Lung microvascular endothelial cell (primary cell): ENCODE measurements at regions not wholly inside any gene's neighbourhood (a gene's known extent, or its start where the extent isn't known, plus 50 kb on each side); places are given as distances from the start of the nearest gene placed in this dataset.

Experiments
- DNase-seq, 2 donors: peaks; one replicate each; pipeline versions ENCODE4 v3.0.0 to v3.0.0-alpha.2; 2010; ENCODE audit warnings: low read depth in 2 of 2

DNA sequence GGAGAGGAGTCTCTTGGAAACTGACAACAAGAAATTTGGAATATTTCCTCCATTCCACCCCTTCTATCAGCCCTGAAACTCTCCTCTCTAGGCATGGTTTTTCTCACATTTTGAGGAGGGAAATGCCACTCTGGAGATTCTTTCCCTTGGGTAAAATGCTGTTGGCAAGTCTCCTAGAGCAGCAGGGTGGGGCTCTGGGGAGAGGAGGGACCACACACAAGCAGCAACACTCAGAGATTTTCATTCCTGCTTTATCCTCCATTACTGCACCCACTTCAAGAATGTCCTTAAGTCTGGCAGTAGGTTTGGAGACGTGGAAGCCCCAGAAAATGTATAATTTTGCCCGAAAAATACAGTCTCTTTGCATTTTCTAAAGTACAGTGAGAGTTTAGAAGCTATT, 130.8 kb upstream of the FLRT2 start:
- no peak for DNase-seq

DNA sequence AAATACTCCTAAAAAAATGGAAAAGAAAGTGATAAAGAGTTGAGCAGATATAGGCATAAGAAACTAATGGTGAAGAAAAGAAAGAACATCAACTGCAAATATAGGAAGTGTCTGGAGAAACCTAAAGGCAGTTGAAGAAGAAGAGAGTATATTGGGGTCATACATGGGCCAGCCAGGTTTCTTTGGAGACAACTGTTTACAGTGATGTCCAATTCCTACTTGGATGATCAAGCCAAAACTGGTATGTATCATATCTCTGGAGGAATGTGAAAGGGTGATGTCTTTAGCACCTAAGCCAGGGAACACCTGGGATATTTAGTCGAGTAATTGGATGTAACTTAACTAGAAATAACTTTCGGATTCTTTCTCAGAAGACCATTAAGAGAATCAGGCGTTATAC, 129.3 kb upstream of the FLRT2 start:
- no peak for DNase-seq

- DNase-seq, result peak in 1 of 2 donors; percentile 63
Observed at GRCh38 chr14:85401384-85401783, 128.6 kb upstream of the FLRT2 start.

- DNase-seq, result peak; percentile 37 to 89
Observed at GRCh38 chr14:85402569-85403162, 127.3 kb upstream of the FLRT2 start.

DNA sequence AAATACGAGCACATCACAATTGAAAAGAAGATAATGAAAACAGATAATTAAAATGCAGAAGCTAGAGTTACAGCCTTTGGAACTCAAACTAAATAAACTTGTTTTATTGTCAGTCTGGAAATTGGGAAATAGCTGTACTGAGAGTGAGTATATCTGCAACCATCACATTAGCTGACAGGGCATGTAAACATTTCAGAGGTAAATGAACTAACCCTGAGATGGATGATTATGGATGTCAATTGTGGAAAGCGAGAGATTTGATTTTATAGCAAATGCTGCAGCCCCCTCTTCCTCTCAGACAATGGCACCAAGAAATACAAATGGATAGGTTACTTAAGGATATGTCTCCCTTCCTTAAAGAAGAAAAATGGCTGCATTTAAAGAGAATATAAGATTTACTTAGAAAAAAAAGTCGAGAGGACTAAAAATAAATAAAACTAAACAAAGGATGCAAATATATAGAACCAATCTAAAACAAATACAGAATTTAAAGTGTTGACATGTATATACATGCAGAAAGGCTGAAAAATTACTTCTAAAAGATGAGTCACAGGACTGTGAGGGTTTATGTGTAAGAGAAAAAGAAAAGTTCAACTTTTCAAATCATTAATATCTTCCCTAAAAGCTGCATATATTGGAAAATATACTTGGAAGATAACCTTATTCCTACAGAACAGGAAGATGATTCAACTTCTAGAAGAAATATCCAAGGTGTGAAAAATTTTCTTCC, 120.3 kb upstream of the FLRT2 start:
- no peak for DNase-seq

GRCh38 chr14:85412756-85413155, 117.2 kb upstream of the FLRT2 start:
- no peak for DNase-seq

- peak in 1 of 2 donors; percentile 60 for DNase-seq
Observed at GRCh38 chr14:85413836-85414526, 116.0 kb upstream of the FLRT2 start.

DNA sequence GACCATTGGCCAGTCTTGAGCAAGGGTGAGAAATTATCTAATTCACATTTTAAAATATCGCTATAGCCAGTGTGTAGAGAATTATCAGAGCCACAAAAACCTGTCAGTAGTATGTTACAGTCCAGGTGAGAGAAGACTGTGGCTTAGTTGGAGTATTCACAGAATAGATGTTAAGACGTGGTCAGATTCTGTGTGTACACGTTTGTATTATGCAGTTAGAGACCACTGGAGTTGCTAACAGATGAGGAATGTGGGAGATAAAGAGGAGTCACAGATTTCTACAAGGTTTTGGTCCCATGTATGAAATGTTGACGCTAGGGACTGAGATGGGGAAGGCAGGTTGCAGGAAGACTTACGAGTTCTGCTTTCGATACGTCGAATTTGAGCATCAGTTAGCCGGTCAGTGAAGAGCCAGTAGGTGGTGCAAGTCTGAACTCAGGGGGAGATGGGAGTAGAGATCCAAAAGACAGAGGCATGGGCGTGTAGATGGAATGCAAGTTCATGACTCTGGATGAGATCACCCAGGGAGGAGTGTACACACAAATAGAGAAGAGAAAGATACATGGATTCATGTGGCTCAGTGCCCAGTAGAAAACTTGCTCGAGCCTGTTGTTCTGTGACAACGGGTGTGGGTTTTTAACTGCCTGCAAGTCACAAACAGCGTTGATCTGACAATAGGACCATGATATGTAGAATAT, 114.8 kb upstream of the FLRT2 start:
- DNase-seq, result peak; percentile 88 to 97

- peak; percentile 82 to 95 for DNase-seq
Observed at GRCh38 chr14:85416771-85417170, 113.2 kb upstream of the FLRT2 start.

DNA sequence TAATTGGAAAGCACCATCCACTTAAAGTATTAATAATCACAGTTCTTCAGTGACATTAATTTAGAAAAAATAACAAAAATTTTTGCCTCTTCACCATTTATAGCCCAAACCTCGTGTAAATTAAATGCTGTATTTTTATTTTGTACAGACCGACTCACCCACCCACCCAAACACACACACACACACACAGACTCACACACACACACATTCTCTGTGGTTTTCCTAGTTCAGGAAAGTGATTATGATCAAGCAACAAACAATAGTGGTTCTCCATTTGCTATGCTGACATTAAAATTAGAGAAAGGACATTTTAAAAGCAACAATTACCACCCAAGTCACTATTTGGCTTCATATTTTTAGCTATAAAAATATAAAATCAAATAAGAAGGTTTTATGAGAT, 112.5 kb upstream of the FLRT2 start:
- peak; percentile 40 to 52 for DNase-seq

- DNase-seq, result peak in 1 of 2 donors; percentile 9
Observed at GRCh38 chr14:85418721-85419120, 111.2 kb upstream of the FLRT2 start.

DNA sequence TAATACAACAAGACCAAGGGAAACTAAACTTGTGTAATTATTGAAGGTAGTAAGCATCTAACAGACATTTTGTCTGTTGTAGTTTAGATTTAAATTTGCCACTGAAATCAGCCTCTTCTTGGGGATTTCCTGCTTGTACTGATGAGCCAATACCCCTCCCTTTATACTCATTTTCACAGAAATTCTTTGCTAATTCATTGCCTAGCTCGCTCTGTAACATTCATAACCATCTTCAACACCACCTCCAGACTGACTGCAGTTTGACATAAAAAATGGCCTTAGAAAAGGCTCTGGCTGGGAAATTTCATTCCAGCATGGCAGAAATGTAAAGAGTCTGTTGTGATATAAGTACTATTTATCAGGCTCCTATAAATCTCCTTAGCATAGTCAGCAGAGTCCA, 109.7 kb upstream of the FLRT2 start:
- DNase-seq, result no peak

GRCh38 chr14:85420707-85421106, 109.2 kb upstream of the FLRT2 start:
- no peak for DNase-seq

- peak in 1 of 2 donors; percentile 10 for DNase-seq
Observed at GRCh38 chr14:85421186-85421877, 108.6 kb upstream of the FLRT2 start.

DNA sequence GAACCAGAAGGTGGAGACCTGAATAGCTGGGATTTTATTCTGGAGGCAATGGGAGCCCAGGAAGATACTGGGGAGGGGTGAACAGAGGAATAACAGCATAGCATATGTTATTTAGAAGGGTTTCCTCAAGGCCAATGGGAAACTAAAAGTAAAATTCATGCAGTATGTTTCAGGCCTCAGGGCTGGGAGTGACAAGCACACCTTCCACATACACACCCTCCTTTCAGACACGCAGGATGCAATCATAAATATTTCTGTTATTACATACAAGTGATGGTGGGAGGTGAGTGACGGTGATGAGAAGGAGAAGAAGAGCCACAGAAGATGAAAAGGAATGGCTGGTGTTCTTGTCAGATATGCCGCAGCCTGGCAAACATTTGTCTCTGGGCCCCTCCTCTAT, 106.1 kb upstream of the FLRT2 start:
- DNase-seq, result no peak

DNA sequence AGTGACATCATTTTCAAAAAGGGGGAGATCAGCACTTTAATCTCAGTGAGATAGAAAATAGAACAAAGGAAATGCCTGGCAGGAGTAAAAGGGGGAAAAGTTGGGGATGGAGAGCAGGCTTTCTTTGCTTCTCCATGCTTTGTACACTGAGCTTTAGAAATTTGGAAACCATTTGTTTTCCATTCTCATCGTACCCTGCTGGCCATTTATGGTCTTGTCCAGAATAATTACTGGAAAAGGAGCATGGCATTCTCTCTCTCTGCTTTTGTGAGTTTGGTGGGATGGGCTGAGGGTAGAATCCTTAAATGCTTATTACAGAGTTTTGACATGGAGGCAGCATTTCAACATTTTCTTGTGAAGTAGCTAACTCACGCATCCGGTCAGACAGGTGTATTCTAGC, 104.4 kb upstream of the FLRT2 start:
- DNase-seq, result peak in 1 of 2 donors; percentile 39

GRCh38 chr14:85426068-85426935, 103.6 kb upstream of the FLRT2 start:
- no peak for DNase-seq

DNA sequence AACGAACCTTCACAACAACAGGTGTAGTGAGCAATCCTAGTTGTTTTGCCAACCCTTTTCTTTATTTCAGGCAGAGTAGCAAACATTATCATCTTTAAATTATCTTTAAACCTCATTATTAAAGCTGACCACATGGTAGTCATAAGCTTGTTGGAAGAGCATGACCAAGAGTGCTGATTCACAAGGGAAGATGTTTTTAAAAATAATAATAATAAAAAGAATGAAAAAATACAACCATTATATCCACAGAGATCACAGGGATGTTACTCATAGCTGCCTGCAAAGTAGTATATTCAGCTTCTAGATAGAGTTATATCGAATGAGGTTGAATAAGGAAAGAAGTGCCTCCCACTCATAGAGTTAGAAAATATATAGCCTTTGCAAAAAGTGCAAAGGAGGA, 101.0 kb upstream of the FLRT2 start:
- no peak for DNase-seq

GRCh38 chr14:85437148-85437547, 92.8 kb upstream of the FLRT2 start:
- DNase-seq, result peak; percentile 71 to 82

DNA sequence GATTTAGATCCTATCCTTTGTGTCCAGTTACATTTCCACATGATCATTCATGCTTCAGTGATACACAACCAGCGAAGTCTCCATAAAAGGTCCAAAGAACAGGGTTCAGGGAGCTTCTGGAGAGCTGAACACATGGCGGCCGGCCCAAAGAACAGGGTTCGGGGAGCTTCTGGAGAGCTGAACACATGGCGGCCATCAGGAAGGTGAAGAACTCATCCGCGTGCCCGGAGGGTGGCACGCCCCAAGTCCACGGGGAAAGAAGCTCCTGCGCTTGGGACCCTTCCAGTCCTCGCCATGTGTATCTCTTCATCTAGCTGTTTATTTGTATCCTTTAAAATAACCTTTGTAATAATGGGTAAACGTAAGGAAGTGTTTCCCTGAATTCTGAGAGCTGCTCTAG, 91.9 kb upstream of the FLRT2 start:
- DNase-seq, result no peak
